ENCODE measurements at regions not wholly inside any gene's neighbourhood (a gene's known extent, or its start where the extent isn't known, plus 50 kb on each side); places are given as distances from the start of the nearest gene placed in this dataset.

GRCh38 chr10:89829262-89829886 lies 128.0 kb downstream of the KIF20B start:
- Mint-ChIP-seq H3K27ac (no peak overlapping the region), H3K4me3 (no peak overlapping the region), H3K36me3 (no peaks in the 10 kb centered on the region), H3K27me3 (no peaks in the 10 kb centered on the region), H3K4me1 (ENCODE audit: unreplicated experiment) (no peaks in the 10 kb centered on the region), H3K9me3 (peaks cover 4% of the 10 kb centered on the region)
- no peak for DNase-seq (ENCODE audit: extremely low spot score, unreplicated experiment)
- TF ChIP-seq, protein P1, sequence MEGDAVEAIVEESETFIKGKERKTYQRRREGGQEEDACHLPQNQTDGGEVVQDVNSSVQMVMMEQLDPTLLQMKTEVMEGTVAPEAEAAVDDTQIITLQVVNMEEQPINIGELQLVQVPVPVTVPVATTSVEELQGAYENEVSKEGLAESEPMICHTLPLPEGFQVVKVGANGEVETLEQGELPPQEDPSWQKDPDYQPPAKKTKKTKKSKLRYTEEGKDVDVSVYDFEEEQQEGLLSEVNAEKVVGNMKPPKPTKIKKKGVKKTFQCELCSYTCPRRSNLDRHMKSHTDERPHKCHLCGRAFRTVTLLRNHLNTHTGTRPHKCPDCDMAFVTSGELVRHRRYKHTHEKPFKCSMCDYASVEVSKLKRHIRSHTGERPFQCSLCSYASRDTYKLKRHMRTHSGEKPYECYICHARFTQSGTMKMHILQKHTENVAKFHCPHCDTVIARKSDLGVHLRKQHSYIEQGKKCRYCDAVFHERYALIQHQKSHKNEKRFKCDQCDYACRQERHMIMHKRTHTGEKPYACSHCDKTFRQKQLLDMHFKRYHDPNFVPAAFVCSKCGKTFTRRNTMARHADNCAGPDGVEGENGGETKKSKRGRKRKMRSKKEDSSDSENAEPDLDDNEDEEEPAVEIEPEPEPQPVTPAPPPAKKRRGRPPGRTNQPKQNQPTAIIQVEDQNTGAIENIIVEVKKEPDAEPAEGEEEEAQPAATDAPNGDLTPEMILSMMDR (conservative IDR thresholded peaks at IDR 0.05) = no peak

DNA sequence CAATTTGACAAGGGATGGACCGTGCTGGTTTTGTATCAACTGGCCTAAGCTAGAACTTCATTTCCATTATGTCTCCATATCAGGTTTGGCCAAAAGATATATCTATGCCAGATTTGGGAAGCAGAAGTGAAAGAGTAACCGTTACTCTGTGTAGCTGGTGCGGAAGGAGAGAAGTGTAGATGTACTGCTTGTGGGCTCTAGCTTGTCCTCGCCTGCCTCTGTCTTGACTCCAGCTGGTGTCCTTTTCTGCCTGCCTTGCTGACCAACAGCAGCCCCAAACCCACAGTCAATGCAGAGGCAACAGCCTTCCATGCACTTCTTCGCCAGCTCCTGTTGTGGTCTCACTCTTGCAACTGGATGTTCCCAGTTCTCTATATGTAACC lies 128.5 kb downstream of the KIF20B start:
- no peak overlapping the region for H3K4me3 Mint-ChIP-seq
- TF ChIP-seq, protein P1 (conservative IDR thresholded peaks at IDR 0.05) = no peak

GRCh38 chr10:89830624-89831023 lies 129.2 kb downstream of the KIF20B start:
- Mint-ChIP-seq H3K27me3 (no peaks in the 10 kb centered on the region), H3K4me3 (no peak overlapping the region), H3K9me3 (peaks cover 4% of the 10 kb centered on the region), H3K27ac (no peak overlapping the region), H3K4me1 (ENCODE audit: unreplicated experiment) (no peaks in the 10 kb centered on the region), H3K36me3 (no peaks in the 10 kb centered on the region)
- no peak for DNase-seq (ENCODE audit: extremely low spot score, unreplicated experiment)
- TF ChIP-seq, protein P1 (conservative IDR thresholded peaks at IDR 0.05) = no peak

More for the DNA sequence above, 128.5 kb downstream of the KIF20B start:
- Mint-ChIP-seq H3K9me3 (peaks cover 4% of the 10 kb centered on the region), H3K27me3 (no peaks in the 10 kb centered on the region), H3K27ac (no peak overlapping the region), H3K4me1 (ENCODE audit: unreplicated experiment) (no peaks in the 10 kb centered on the region), H3K36me3 (no peaks in the 10 kb centered on the region)
- DNase-seq (ENCODE audit: extremely low spot score, unreplicated experiment) = no peak

DNA sequence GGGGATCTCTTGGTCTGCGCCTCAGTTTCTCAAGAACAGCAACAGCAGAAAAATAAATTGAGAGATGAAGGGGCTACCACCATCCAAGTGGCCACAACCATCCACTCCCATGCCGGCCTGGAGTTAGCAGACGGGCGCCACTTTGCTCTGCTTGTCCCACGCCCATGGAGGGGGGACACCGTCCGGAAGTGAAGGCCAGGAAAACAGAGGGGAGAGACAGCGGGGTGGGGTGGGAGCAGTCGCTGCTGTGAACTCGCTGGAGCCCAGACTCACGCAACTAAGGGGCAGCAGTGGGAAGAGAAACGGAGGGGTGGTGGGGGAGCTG lies 135.4 kb downstream of the KIF20B start:
- peaks cover 4% of the 10 kb centered on the region for H3K9me3 Mint-ChIP-seq
- no peak for DNase-seq (ENCODE audit: extremely low spot score, unreplicated experiment)
- H3K27ac Mint-ChIP-seq = no peak overlapping the region
- no peaks in the 10 kb centered on the region for H3K4me1 Mint-ChIP-seq (ENCODE audit: unreplicated experiment)
- H3K36me3 Mint-ChIP-seq = no peaks in the 10 kb centered on the region
- H3K27me3 Mint-ChIP-seq = no peaks in the 10 kb centered on the region
- TF ChIP-seq, protein P1 (conservative IDR thresholded peaks at IDR 0.05) = no peak
- H3K4me3 Mint-ChIP-seq = no peak overlapping the region

DNA sequence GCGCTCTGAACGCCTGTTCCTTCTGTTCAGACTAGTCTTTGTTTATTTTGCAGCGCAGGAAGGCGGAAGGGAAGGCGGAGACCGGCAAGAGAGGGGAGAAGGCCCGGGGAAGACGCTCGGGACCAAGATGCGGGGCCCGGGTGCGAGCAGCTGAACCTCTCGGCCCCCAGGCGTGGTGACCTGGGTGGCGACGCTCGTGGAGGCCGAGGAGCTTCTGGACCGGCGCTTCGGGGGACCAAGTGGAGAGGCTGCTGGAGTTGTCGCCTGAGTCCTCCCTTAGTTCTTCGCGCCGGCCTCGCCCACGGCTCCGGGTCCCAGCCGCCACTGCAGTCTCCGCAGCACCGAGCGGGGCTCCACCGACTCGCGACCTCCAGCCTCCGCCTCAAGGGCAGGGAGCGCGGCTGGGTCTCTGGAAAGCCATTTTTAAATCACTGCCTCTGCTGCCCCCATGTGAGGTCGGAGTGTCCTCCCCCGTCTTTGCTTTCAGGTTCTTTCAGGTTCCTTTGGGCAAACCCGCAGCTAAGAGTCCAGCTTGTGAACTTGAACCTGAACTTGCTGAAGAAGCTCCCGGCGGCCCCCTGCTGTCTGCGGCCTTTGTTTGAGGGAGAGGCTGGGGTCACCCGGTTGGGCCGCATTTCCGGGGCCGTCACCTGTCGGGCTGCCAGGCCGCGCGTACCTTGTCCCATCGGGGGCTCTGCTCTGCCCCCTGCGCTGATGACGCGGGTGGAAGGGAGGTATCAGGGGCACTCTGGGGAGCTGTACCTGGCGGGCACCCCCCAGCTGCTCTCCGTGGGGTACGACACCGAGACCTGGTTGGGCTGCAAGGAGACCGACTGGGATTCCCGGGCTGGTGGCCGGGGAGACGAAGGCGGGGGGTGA lies 136.0 kb downstream of the KIF20B start:
- no peaks in the 10 kb centered on the region for H3K36me3 Mint-ChIP-seq
- no peak for DNase-seq (ENCODE audit: extremely low spot score, unreplicated experiment)
- H3K9me3 Mint-ChIP-seq = peaks cover 4% of the 10 kb centered on the region
- H3K4me1 Mint-ChIP-seq (ENCODE audit: unreplicated experiment) = no peaks in the 10 kb centered on the region
- TF ChIP-seq, protein P1 (conservative IDR thresholded peaks at IDR 0.05) = no peak
- H3K27ac Mint-ChIP-seq = no peak overlapping the region
- H3K4me3 Mint-ChIP-seq = no peak overlapping the region
- H3K27me3 Mint-ChIP-seq = no peaks in the 10 kb centered on the region

Measured in type B pancreatic cell (in vitro differentiated cells).